H1 (cell line): ENCODE measurements at regions not wholly inside any gene's neighbourhood (a gene's known extent, or its start where the extent isn't known, plus 50 kb on each side); places are given as distances from the start of the nearest gene placed in this dataset.

Source experiments
- CTCF ChIA-PET: fragments of 300-600 bp; sonication (Branson Sonifier 250); formaldehyde crosslinking; loops from one replicate; lab custom pipeline; 2021; ENCODE audit not compliant: partially characterized antibody; lab: Charles Lee
- POLR2A ChIA-PET: fragments of 300-600 bp; sonication (Branson Sonifier 250); formaldehyde crosslinking; loops from one replicate; lab custom pipeline; 2021; ENCODE audit warnings: inconsistent platforms; ENCODE audit not compliant: partially characterized antibody; lab: Charles Lee
- DNase-seq, 2 experiments: peaks; one replicate each; pipeline versions ENCODE4 v3.0.0 to v3.0.0-alpha.2; 2010 to 2022; ENCODE audit warnings: low spot score in 2 of 2, low read depth in 1 of 2, mixed read lengths in 1 of 2
- FAIRE-seq: peaks from 2 replicates; lab custom pipeline; 2011; peaks lifted over from hg19 to GRCh38; lab: Jason Lieb, UNC
- H2AFZ ChIP-seq: 2 replicates; pipeline ENCODE4 v1.8.1; 2012; ENCODE audit warnings: low read length, inconsistent platforms
- H2AK5ac ChIP-seq: 2 replicates; pipeline ENCODE4 v1.6.1; 2013; ENCODE audit warnings: low read depth, low read length
- H2BK120ac ChIP-seq: replicated peaks from 2 replicates; pipeline ENCODE3; 2013; ENCODE audit warnings: low read depth, low read length, inconsistent platforms
- H2BK12ac ChIP-seq: 2 replicates; pipeline ENCODE4 v1.6.1; 2013; ENCODE audit warnings: low read depth, low read length
- H2BK15ac ChIP-seq: 2 replicates; pipeline ENCODE4 v1.6.1; 2013; ENCODE audit warnings: low read length
- H2BK20ac ChIP-seq: 2 replicates; pipeline ENCODE4 v1.6.1; 2013; ENCODE audit warnings: low read length
- H2BK5ac ChIP-seq: 2 replicates; pipeline ENCODE4 v1.6.1; 2013; ENCODE audit warnings: low read depth, low read length
- H3K14ac ChIP-seq: 2 replicates; pipeline ENCODE4 v1.6.1; 2013; ENCODE audit warnings: inconsistent platforms; ENCODE audit not compliant: insufficient read length
- H3K18ac ChIP-seq: 2 replicates; pipeline ENCODE4 v1.6.1; 2013; ENCODE audit warnings: low read length; ENCODE audit errors: extremely low read depth
- H3K23ac ChIP-seq: 2 replicates; pipeline ENCODE4 v1.6.1; 2013; ENCODE audit warnings: inconsistent platforms; ENCODE audit not compliant: insufficient read length
- H3K23me2 ChIP-seq: 2 replicates; pipeline ENCODE4 v1.6.1; 2013; ENCODE audit warnings: low read depth, low read length
- H3K27ac ChIP-seq: 2 replicates; pipeline ENCODE4 v1.6.1; 2011; ENCODE audit warnings: low read depth, low read length, inconsistent platforms
- H3K27me3 ChIP-seq, 4 experiments: replicated peaks in 1 of 4; 1 replicate in 1 of 4; 2 replicates in 3 of 4; pipeline versions ENCODE4 v1.6.1 to v1.8.1; 2011 to 2013; ENCODE audit warnings: low read length in 3 of 4, mild to moderate bottlenecking in 3 of 4, inconsistent platforms in 2 of 4, mixed read lengths in 2 of 4, moderate library complexity in 1 of 4; ENCODE audit not compliant: control insufficient read depth in 3 of 4, insufficient read depth in 3 of 4; ENCODE audit errors: extremely low read depth in 1 of 4
- H3K36me3 ChIP-seq, 4 experiments: 2 replicates each; pipeline versions ENCODE4 v1.6.1 to v1.8.1; 2011 to 2013; ENCODE audit warnings: mild to moderate bottlenecking in 4 of 4, low read length in 3 of 4, moderate library complexity in 2 of 4, control low read depth in 1 of 4, inconsistent platforms in 1 of 4; ENCODE audit not compliant: insufficient read depth in 4 of 4, control insufficient read depth in 2 of 4
- H3K4ac ChIP-seq: replicated peaks from 2 replicates; pipeline ENCODE3; 2013; ENCODE audit warnings: low read length, low read depth, mixed read lengths, inconsistent platforms; ENCODE audit not compliant: insufficient read length
- H3K4me1 ChIP-seq, 4 experiments: replicated peaks in 1 of 4; 1 replicate in 1 of 4; 2 replicates in 3 of 4; pipeline versions ENCODE4 v1.6.1 to v1.8.1; 2011 to 2013; ENCODE audit warnings: low read length in 3 of 4, inconsistent platforms in 2 of 4, mixed read lengths in 1 of 4; ENCODE audit not compliant: insufficient read depth in 4 of 4, control insufficient read depth in 3 of 4
- H3K4me2 ChIP-seq, 2 experiments: 2 replicates each; pipeline versions ENCODE4 v1.6.1 to v1.8.1; 2011 to 2013; ENCODE audit warnings: low read depth in 2 of 2, low read length in 2 of 2, control low read depth in 1 of 2, inconsistent platforms in 1 of 2, mild to moderate bottlenecking in 1 of 2; ENCODE audit not compliant: insufficient read depth in 1 of 2
- H3K4me3 ChIP-seq, 4 experiments: fragments of 200-600, 300-600 bp in 1 of 4; sonication (generic), shearing (Covaris generic), sonication (Bioruptor Twin) in 1 of 4; 2 replicates each; pipeline versions ENCODE4 v1.5.1 to v1.8.1; 2011 to 2016; ENCODE audit warnings: low read length in 4 of 4, low read depth in 3 of 4, control low read depth in 2 of 4, inconsistent platforms in 2 of 4, mild to moderate bottlenecking in 2 of 4, mixed read lengths in 1 of 4, moderate library complexity in 1 of 4; ENCODE audit not compliant: insufficient read depth in 2 of 4; ENCODE audit errors: extremely low read depth in 1 of 4
- H3K56ac ChIP-seq: replicated peaks from 2 replicates; pipeline ENCODE3; 2013; ENCODE audit warnings: low read depth, mild to moderate bottlenecking, mixed read lengths, low read length, inconsistent platforms; ENCODE audit not compliant: insufficient read length
- H3K79me1 ChIP-seq: 2 replicates; pipeline ENCODE4 v1.6.1; 2013; ENCODE audit warnings: low read depth, low read length, control low read depth
- H3K79me2 ChIP-seq, 2 experiments: 2 replicates each; pipeline versions ENCODE4 v1.6.1 to v1.8.1; 2012 to 2013; ENCODE audit warnings: low read length in 2 of 2, mild to moderate bottlenecking in 2 of 2, inconsistent platforms in 1 of 2; ENCODE audit not compliant: insufficient read depth in 2 of 2, control insufficient read depth in 1 of 2
- H3K9ac ChIP-seq, 4 experiments: replicated peaks in 1 of 4; 1 replicate in 1 of 4; 2 replicates in 3 of 4; pipeline versions ENCODE4 v1.6.1 to v1.8.1; 2011 to 2013; ENCODE audit warnings: low read depth in 3 of 4, low read length in 3 of 4, control low read depth in 2 of 4, mild to moderate bottlenecking in 2 of 4, moderate library complexity in 2 of 4, inconsistent platforms in 1 of 4; ENCODE audit errors: extremely low read depth in 1 of 4
- H3K9me3 ChIP-seq, 2 experiments: 2 replicates each; pipeline versions ENCODE4 v1.6.1 to v1.8.1; 2012 to 2013; ENCODE audit warnings: mild to moderate bottlenecking in 2 of 2, moderate library complexity in 2 of 2, control low read depth in 1 of 2, inconsistent platforms in 1 of 2, low read depth in 1 of 2, low read length in 1 of 2, mixed read lengths in 1 of 2; ENCODE audit not compliant: insufficient read depth in 2 of 2
- H4K20me1 ChIP-seq, 2 experiments: replicated peaks in 1 of 2; 2 replicates each; pipeline versions ENCODE3 to v1.8.1; 2011 to 2013; ENCODE audit warnings: inconsistent platforms in 2 of 2, low read length in 2 of 2, mild to moderate bottlenecking in 1 of 2; ENCODE audit not compliant: insufficient read depth in 2 of 2, control insufficient read depth in 1 of 2
- H4K5ac ChIP-seq: 2 replicates; pipeline ENCODE4 v1.6.1; 2013; ENCODE audit warnings: low read length, low read depth, mixed read lengths, inconsistent platforms; ENCODE audit not compliant: insufficient read length
- H4K8ac ChIP-seq: 2 replicates; pipeline ENCODE4 v1.8.0; 2013; ENCODE audit warnings: mild to moderate bottlenecking, moderate library complexity, low read length, inconsistent platforms; ENCODE audit not compliant: insufficient read depth; ENCODE audit errors: extremely low read depth
- H4K91ac ChIP-seq: replicated peaks from 2 replicates; pipeline ENCODE3; 2013; ENCODE audit warnings: low read length, mixed read lengths, inconsistent platforms; ENCODE audit not compliant: insufficient read length
- ATF3 ChIP-seq: IDR thresholded peaks from 2 replicates; pipeline ENCODE4 v1.6.1; 2011; ENCODE audit warnings: low read depth, mild to moderate bottlenecking, low read length; ENCODE audit not compliant: insufficient read depth
- CBX5 ChIP-seq: fragments of 300-800, 300-1000 bp; sonication (generic); IDR thresholded peaks from 2 replicates; pipeline ENCODE4 v1.7.1; 2016; ENCODE audit warnings: antibody characterized with exemption, low read length, low read depth
- CHD1 ChIP-seq: IDR thresholded peaks from 2 replicates; pipeline ENCODE4 v1.6.1; 2012; ENCODE audit warnings: low read depth, low read length, improper control_type of control experiment
- GABPA ChIP-seq: IDR thresholded peaks from 2 replicates; pipeline ENCODE4 v1.6.1; 2011; ENCODE audit warnings: mild to moderate bottlenecking, low read length, moderate library complexity, borderline replicate concordance; ENCODE audit not compliant: insufficient read depth
- PHF8 ChIP-seq: fragments of 200-600 bp; sonication (generic); conservative IDR thresholded peaks from 2 replicates; pipeline ENCODE4 v1.7.1; 2012; ENCODE audit warnings: low read depth, mild to moderate bottlenecking, inconsistent platforms, low read length, moderate library complexity
- RAD21 ChIP-seq, 2 experiments: IDR thresholded peaks in 1 of 2; conservative IDR thresholded peaks in 1 of 2; 2 replicates each; pipeline ENCODE4 v1.6.1; 2011; ENCODE audit warnings: low read depth in 2 of 2, low read length in 2 of 2, improper control_type of control experiment in 1 of 2, inconsistent platforms in 1 of 2, mild to moderate bottlenecking in 1 of 2, moderate library complexity in 1 of 2
- RFX5 ChIP-seq: IDR thresholded peaks from 2 replicates; pipeline ENCODE4 v1.6.1; 2011; ENCODE audit warnings: low read depth, low read length, improper control_type of control experiment, borderline replicate concordance
- SIX5 ChIP-seq: IDR thresholded peaks from 2 replicates; pipeline ENCODE4 v1.6.1; 2011; ENCODE audit warnings: mild to moderate bottlenecking, low read depth, low read length
- SP1 ChIP-seq: IDR thresholded peaks from 2 replicates; pipeline ENCODE4 v1.6.1; 2011; ENCODE audit warnings: low read depth, low read length
- SP4 ChIP-seq: IDR thresholded peaks from 2 replicates; pipeline ENCODE4 v1.6.1; 2012; ENCODE audit warnings: low read length, inconsistent platforms
- SUZ12 ChIP-seq: fragments of 200-600 bp; sonication (generic); IDR thresholded peaks from 2 replicates; pipeline ENCODE4 v1.6.1; 2012; ENCODE audit warnings: mild to moderate bottlenecking, inconsistent platforms, low read length, moderate library complexity, mixed read lengths
- WGBS, 2 experiments: shearing (Covaris generic) in 1 of 2; methylation state at CpG; one replicate each; pipeline versions ENCODE4 v1.1.6 to v1.1.7; 2013 to 2015; ENCODE audit warnings: low lambda C conversion rate in 2 of 2, mixed read lengths in 2 of 2, inconsistent platforms in 1 of 2, low coverage in 1 of 2, missing lambda C conversion rate in 1 of 2; ENCODE audit not compliant: insufficient replicate concordance in 2 of 2, insufficient coverage in 1 of 2, insufficient read length in 1 of 2; ENCODE audit errors: extremely low coverage in 1 of 2, missing lambda C conversion rate in 1 of 2; 5-methylcytosine and 5-hydroxymethylcytosine counted together

GRCh38 chr5:40390281-40391149 is 289.2 kb upstream of the PTGER4 start:
- no peak overlapping the region for H4K91ac ChIP-seq
- H3K4ac ChIP-seq, result no peak overlapping the region
- no peak overlapping the region for H3K14ac ChIP-seq
- FAIRE-seq, result no peak
- no peak overlapping the region for H2BK15ac ChIP-seq
- H3K4me3 ChIP-seq, result no peak overlapping the region
- no peak overlapping the region for H2BK12ac ChIP-seq
- no peak overlapping the region for H3K4me2 ChIP-seq
- peaks cover 0 to 3% (median 0%) of the 10 kb centered on the region in 4 experiments; a peak in 1 of 7 replicates for H3K4me1 ChIP-seq
- H3K27ac ChIP-seq, result no peak overlapping the region
- no peaks in the 10 kb centered on the region for H3K9me3 ChIP-seq
- no peak overlapping the region for H2AFZ ChIP-seq
- no peak overlapping the region for H4K5ac ChIP-seq
- no peak overlapping the region for H3K23ac ChIP-seq
- no peaks in the 10 kb centered on the region for H3K23me2 ChIP-seq
- DNase-seq, result no peak
- H3K79me1 ChIP-seq, result no peaks in the 10 kb centered on the region
- WGBS, 2 experiments, result 82% methylated on average over 6 of the region's 6 CpGs; no CpG with 5 or more reads in 1 of the 2 experiments
- POLR2A ChIA-PET, result no interaction called here
- no peak overlapping the region for H2AK5ac ChIP-seq
- no peaks in the 10 kb centered on the region for H4K20me1 ChIP-seq
- H2BK120ac ChIP-seq, result no peak overlapping the region
- TF ChIP-seq CHD1 (no peak), PHF8 (no peak), CBX5 (no peak), SIX5 (no peak), SP4 (no peak), RFX5 (no peak), SUZ12 (no peak), ATF3 (no peak), GABPA (no peak), SP1 (no peak), RAD21 (IDR thresholded peaks at IDR 0.05 in 1 of 2, conservative IDR thresholded peaks at IDR 0.05 in 1 of 2; ENCODE audit: low read depth in 2 of 2, low read length in 2 of 2) (no peak)
- no peaks in the 10 kb centered on the region for H3K79me2 ChIP-seq
- H2BK5ac ChIP-seq, result no peak overlapping the region
- H3K36me3 ChIP-seq, result no peaks in the 10 kb centered on the region
- no peaks in the 10 kb centered on the region for H3K27me3 ChIP-seq
- H3K56ac ChIP-seq, result no peak overlapping the region
- H3K9ac ChIP-seq, result no peak overlapping the region
- H2BK20ac ChIP-seq, result no peak overlapping the region
- CTCF ChIA-PET, result no interaction called here
- H3K18ac ChIP-seq, result no peak overlapping the region
- H4K8ac ChIP-seq, result no peak overlapping the region
